GM18519 (cell line): ENCODE measurements at regions not wholly inside any gene's neighbourhood (a gene's known extent, or its start where the extent isn't known, plus 50 kb on each side); places are given as distances from the start of the nearest gene placed in this dataset.
A peak's percentile ranks its signal among the peaks of the same experiment; 100 is the strongest.
"Not testable (repeated sequence)": the region's sequence is repeated elsewhere in the genome, so short reads cannot be mapped to it uniquely, and the experiment has no call there.

ENCODE experiments used
- ATAC-seq: cut with Tn5 transposase; IDR thresholded peaks from one replicate; pipeline ENCODE4 v1.9.1; 2021; ENCODE audit warnings: mild to moderate bottlenecking, moderate library complexity; ENCODE audit not compliant: unreplicated experiment, low FRiP score

GRCh38 chr9:64370344-64370743, 914.7 kb downstream of the FOXD4L5 start:
- not testable (repeated sequence) for ATAC-seq

- not testable (repeated sequence) for ATAC-seq
These were observed 915.4 kb downstream of the FOXD4L5 start for GRCh38 chr9:64369644-64370043.

- peak; percentile 95 for ATAC-seq
These were observed 915.9 kb downstream of the FOXD4L5 start for GRCh38 chr9:64369114-64369513.

GRCh38 chr9:64368644-64368942, 916.4 kb downstream of the FOXD4L5 start:
- ATAC-seq = not testable (repeated sequence)

- ATAC-seq = not testable (repeated sequence)
These were observed 917.0 kb downstream of the FOXD4L5 start for GRCh38 chr9:64367826-64368643.
